ENCODE measurements at regions not wholly inside any gene's neighbourhood (a gene's known extent, or its start where the extent isn't known, plus 50 kb on each side); places are given as distances from the start of the nearest gene placed in this dataset.

GRCh38 chr14:98736701-98737338 is 535.2 kb downstream of the BCL11B start:
- no peak for DNase-seq

- no peak for DNase-seq
Observed at GRCh38 chr14:98741523-98741922, 530.5 kb downstream of the BCL11B start.

GRCh38 chr14:98742001-98742400 is 530.0 kb downstream of the BCL11B start:
- DNase-seq = no peak

GRCh38 chr14:98743536-98743935 is 528.5 kb downstream of the BCL11B start:
- DNase-seq = no peak

- DNase-seq = no peak
Observed at GRCh38 chr14:98748966-98749365, 523.0 kb downstream of the BCL11B start.

- DNase-seq = no peak
Observed at GRCh38 chr14:98751110-98751509, 520.9 kb downstream of the BCL11B start.

GRCh38 chr14:98752660-98753059 is 519.3 kb downstream of the BCL11B start:
- DNase-seq = no peak

GRCh38 chr14:98754343-98755020 is 517.5 kb downstream of the BCL11B start:
- peak; percentile 4 to 59 (median 17) for DNase-seq

GRCh38 chr14:98756749-98757148 is 515.2 kb downstream of the BCL11B start:
- DNase-seq = no peak

- DNase-seq = no peak
Observed at GRCh38 chr14:98758440-98758839, 513.6 kb downstream of the BCL11B start.

GRCh38 chr14:98761993-98762392 is 510.0 kb downstream of the BCL11B start:
- no peak for DNase-seq

- DNase-seq = no peak
Observed at GRCh38 chr14:98766818-98767217, 505.2 kb downstream of the BCL11B start.

GRCh38 chr14:98769326-98769725 is 502.7 kb downstream of the BCL11B start:
- DNase-seq = no peak

GRCh38 chr14:98770151-98770550 is 501.8 kb downstream of the BCL11B start:
- DNase-seq = no peak

- DNase-seq = no peak
Observed at GRCh38 chr14:98773814-98774213, 498.2 kb downstream of the BCL11B start.

GRCh38 chr14:98775892-98776291 is 496.1 kb downstream of the BCL11B start:
- DNase-seq = no peak

- DNase-seq = no peak
Observed at GRCh38 chr14:98782062-98782461, 489.9 kb downstream of the BCL11B start.

- DNase-seq = no peak
Observed at GRCh38 chr14:98785578-98785977, 486.4 kb downstream of the BCL11B start.

- no peak for DNase-seq
Observed at GRCh38 chr14:98786456-98786855, 485.5 kb downstream of the BCL11B start.

- no peak for DNase-seq
Observed at GRCh38 chr14:98791661-98792060, 480.3 kb downstream of the BCL11B start.

- peak in 1 of 4 experiments; percentile 1 for DNase-seq
Observed at GRCh38 chr14:98792171-98792570, 479.8 kb downstream of the BCL11B start.

- DNase-seq = no peak
Observed at GRCh38 chr14:98798099-98798498, 473.9 kb downstream of the BCL11B start.

- DNase-seq = no peak
Observed at GRCh38 chr14:98799891-98800290, 472.1 kb downstream of the BCL11B start.

- DNase-seq = no peak
Observed at GRCh38 chr14:98802044-98802443, 470.0 kb downstream of the BCL11B start.

- DNase-seq = no peak
Observed at GRCh38 chr14:98803196-98803595, 468.8 kb downstream of the BCL11B start.
